ENCODE measurements at regions not wholly inside any gene's neighbourhood (a gene's known extent, or its start where the extent isn't known, plus 50 kb on each side); places are given as distances from the start of the nearest gene placed in this dataset.

- ATAC-seq: peak; percentile 44; the same call in 1 of the 3 replicates
- POLR2A ChIA-PET: interaction anchor here (0.6 kb wide), 1 partner anchor 92 kb away, joined by 3 read pairs; no protein-coding TSS in a partner anchor
- Histone ChIP-seq H4K20me1 (replicated peaks; ENCODE audit: control insufficient read depth, insufficient read depth, low read length) (no peaks in the 10 kb centered on the region), H3K9ac (ENCODE audit: insufficient read depth in 1 of 2, low read depth in 2 of 2, low read length in 2 of 2) (no peak overlapping the region), H3K4me3 (no peak overlapping the region), H3K79me2 (ENCODE audit: control insufficient read depth, insufficient read depth, low read length) (no peaks in the 10 kb centered on the region), H3K36me3 (ENCODE audit: control insufficient read depth, insufficient read depth, low read length) (no peaks in the 10 kb centered on the region), H2AFZ (ENCODE audit: low read depth, low read length) (no peak overlapping the region), H3K4me1 (replicated peaks in 1 of 2; ENCODE audit: control insufficient read depth in 2 of 2, insufficient read depth in 2 of 2, low read length in 2 of 2) (no peaks in the 10 kb centered on the region), H3K9me3 (replicated peaks; ENCODE audit: control insufficient read depth, insufficient read depth, low read depth, low read length) (no peaks in the 10 kb centered on the region), H3K27ac (ENCODE audit: extremely low read depth, low read depth, low read length) (no peak overlapping the region), H3K4me2 (ENCODE audit: insufficient read depth, low read length) (no peak overlapping the region), H3K9me1 (ENCODE audit: control insufficient read depth, insufficient read depth, low read length) (no peaks in the 10 kb centered on the region), H3K27me3 (ENCODE audit: control insufficient read depth in 2 of 2, insufficient read depth in 2 of 2, low read length in 2 of 2) (no peaks in the 10 kb centered on the region)
- in situ Hi-C loops (cut with MboI) (no loop called here), intact Hi-C loops (cut with micrococcal nuclease) (no loop called here)
- TF ChIP-seq HDAC6 (IDR thresholded peaks at IDR 0.05; ENCODE audit: low read depth, low read length) (no peak), CEBPB (tag; IDR thresholded peaks at IDR 0.05) (0 out of 2 replicates have a peak, but pooled peaks have one; percentile 8), ZNF518B (CRISPR knock-in tag; IDR thresholded peaks at IDR 0.05) (no peak), ATF3 (IDR thresholded peaks at IDR 0.05) (peak; percentile 51; the same call in 1 of the 2 replicates), ATF3 (CRISPR knock-in tag; conservative IDR thresholded peaks at IDR 0.05) (no peak), CHD4 (IDR thresholded peaks at IDR 0.05; ENCODE audit: insufficient read depth, insufficient replicate concordance, low read depth, low read length, poor library complexity, severe bottlenecking) (no peak), CEBPG (CRISPR knock-in tag; IDR thresholded peaks at IDR 0.05) (no peak), CEBPG (tag; conservative IDR thresholded peaks at IDR 0.05 in 1 of 2, IDR thresholded peaks at IDR 0.05 in 1 of 2) (peak; percentile 84 to 88), ESRRA (IDR thresholded peaks at IDR 0.05; ENCODE audit: borderline replicate concordance, low read depth) (no peak), ATF4 (CRISPR knock-in tag; IDR thresholded peaks at IDR 0.05) (peak; percentile 81), ZSCAN32 (CRISPR knock-in tag; IDR thresholded peaks at IDR 0.05) (peak; percentile 83), SOX6 (IDR thresholded peaks at IDR 0.05) (peak; percentile 67), LEF1 (IDR thresholded peaks at IDR 0.05) (no peak), NCOA2 (IDR thresholded peaks at IDR 0.05; ENCODE audit: partially characterized antibody in 2 of 2) (no peak)
- no TSS peak for BruUV-seq (replicated peaks)
- CTCF ChIA-PET (ENCODE audit: low intra/inter-chr PET ratio): no interaction called here
- no peak for FAIRE-seq
- no peak for DNase-seq (ENCODE audit: extremely low read depth in 1 of 4, low spot score in 3 of 4)
Measured at GRCh38 chr1:57674801-57675200, 250.9 kb upstream of the DAB1 start.

All from K562 (cell line).